ENCODE measurements at regions not wholly inside any gene's neighbourhood (a gene's known extent, or its start where the extent isn't known, plus 50 kb on each side); places are given as distances from the start of the nearest gene placed in this dataset.

DNA sequence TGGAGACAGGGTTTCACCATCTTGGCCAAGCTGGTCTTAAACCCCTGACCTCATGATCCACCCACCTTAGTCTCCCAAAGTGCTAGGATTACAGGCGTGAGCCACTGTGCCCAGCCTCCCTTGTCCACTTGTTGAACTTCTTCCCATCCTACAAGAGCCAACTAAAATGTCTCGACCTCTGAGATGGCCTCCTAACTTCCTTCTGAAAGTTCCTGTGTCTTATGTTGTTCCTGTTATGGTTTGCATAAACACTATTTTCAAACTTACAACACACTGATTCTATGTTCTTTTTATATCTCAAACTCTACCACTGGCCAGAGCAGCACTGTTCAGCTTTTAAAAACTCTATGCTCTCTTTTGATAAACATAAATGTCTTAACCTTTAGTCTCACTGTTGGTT lies 63.3 kb upstream of the UGP2 start:
- TF ChIP-seq, protein P1, sequence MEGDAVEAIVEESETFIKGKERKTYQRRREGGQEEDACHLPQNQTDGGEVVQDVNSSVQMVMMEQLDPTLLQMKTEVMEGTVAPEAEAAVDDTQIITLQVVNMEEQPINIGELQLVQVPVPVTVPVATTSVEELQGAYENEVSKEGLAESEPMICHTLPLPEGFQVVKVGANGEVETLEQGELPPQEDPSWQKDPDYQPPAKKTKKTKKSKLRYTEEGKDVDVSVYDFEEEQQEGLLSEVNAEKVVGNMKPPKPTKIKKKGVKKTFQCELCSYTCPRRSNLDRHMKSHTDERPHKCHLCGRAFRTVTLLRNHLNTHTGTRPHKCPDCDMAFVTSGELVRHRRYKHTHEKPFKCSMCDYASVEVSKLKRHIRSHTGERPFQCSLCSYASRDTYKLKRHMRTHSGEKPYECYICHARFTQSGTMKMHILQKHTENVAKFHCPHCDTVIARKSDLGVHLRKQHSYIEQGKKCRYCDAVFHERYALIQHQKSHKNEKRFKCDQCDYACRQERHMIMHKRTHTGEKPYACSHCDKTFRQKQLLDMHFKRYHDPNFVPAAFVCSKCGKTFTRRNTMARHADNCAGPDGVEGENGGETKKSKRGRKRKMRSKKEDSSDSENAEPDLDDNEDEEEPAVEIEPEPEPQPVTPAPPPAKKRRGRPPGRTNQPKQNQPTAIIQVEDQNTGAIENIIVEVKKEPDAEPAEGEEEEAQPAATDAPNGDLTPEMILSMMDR (conservative IDR thresholded peaks at IDR 0.05; ENCODE audit: low read depth): no peak
- ChIA-PET CTCF (no interaction called here), POLR2A (ENCODE audit: low non-redundant PET) (no interaction called here)
- H3K27ac ChIP-seq: no peak overlapping the region
- no peak for DNase-seq (ENCODE audit: low spot score)

DNA sequence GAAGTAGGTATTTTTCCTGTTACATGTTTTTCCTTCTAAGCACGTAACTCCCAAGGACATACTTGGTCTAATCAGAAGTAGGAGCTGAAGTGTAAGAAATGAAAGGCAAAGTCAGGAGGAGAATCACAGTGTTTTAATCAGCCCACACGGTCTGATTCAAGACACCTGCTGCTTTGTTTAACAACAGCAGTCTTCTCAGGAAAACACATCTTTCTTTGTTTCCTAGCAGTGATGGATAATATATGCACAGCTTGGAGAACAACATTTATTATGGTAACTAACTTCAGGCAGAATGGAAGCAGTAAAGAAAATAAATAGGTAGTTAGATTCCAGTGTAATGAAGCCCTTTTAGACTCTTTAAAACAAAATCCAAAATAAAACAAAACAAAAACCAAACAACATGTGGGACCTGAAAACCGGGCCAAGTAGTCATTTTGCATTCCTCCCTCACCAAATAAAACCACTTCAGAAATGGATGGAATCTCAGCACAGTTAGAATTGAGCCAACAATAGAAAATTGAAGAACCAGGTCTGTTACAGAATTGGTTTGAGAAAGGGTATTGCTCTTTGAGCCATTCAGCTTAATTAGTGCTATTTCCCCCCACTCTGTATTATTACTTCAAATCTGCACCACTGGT lies 61.1 kb upstream of the UGP2 start:
- H3K27ac ChIP-seq: no peak overlapping the region
- DNase-seq (ENCODE audit: low spot score): no peak
- ChIA-PET POLR2A (ENCODE audit: low non-redundant PET) (no interaction called here), CTCF (interaction anchor here (0.7 to 1.2 kb wide), 2 partner anchors 81 to 115 kb away, joined by 3 to 4 read pairs; no protein-coding TSS in a partner anchor)
- TF ChIP-seq, protein P1 (conservative IDR thresholded peaks at IDR 0.05; ENCODE audit: low read depth): no peak

DNA sequence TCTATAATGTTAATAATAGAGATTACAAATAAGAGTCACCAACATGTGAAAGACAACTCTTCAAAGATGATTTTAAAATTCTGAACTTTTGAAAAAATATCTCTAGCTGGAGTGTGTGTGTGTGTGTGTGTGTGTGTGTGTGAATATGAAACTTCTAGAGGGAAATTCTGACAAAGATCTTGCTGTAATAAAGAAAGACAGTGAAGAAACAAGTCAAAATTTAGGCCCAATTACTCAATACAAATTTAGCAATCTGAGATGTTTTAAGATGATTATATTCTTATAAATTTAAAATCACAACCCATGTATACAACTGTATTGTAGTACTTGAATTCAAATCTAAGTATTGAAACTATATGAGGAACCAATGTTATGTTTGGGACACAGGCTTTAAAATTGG lies 57.2 kb upstream of the UGP2 start:
- TF ChIP-seq, protein P1 (conservative IDR thresholded peaks at IDR 0.05; ENCODE audit: low read depth): no peak
- ChIA-PET CTCF (no interaction called here), POLR2A (ENCODE audit: low non-redundant PET) (no interaction called here)

DNA sequence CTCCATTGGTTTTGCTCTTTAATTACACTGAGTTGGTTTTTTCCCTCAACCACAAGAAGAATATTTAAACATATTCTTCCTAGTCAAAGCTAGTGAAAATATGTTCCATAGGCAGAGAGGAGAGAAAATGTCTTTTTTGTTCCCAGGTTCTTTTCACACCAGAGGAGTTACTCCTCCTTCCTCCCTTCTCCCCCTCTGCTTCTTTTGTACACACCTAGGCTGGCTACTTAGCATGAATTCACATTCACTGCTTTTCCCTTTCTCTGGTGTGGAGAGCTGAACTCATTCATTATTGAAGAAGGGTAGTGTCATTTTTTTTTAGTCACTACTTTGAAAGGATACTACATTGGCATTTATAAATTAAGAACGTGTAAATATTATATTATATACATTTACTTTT lies 56.6 kb upstream of the UGP2 start:
- TF ChIP-seq, protein P1 (conservative IDR thresholded peaks at IDR 0.05; ENCODE audit: low read depth): no peak
- POLR2A ChIA-PET (ENCODE audit: low non-redundant PET): no interaction called here
- DNase-seq (ENCODE audit: low spot score): no peak
- CTCF ChIA-PET: no interaction called here
- H3K27ac ChIP-seq: no peak overlapping the region

More for the DNA sequence above, 57.2 kb upstream of the UGP2 start:
- no peak for DNase-seq (ENCODE audit: low spot score)
- H3K27ac ChIP-seq: no peak overlapping the region

DNA sequence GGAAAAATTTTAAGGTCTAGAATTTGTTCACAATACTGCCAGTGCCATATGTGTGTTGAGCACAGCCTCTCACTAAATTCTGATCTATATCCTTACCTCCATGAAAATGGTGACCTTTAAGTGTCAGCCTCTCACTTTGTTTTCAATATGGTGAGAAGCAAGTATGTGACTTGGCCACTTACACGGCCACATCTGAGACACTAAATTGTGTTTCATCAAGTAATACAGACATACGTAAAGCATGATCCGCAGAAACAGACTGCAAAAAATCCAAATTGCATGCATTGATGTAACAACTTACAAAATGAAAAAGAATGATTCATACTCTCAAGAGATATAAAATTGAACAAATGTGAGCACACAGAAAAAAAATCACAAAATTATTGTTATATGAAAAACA lies 55.2 kb upstream of the UGP2 start:
- ChIA-PET CTCF (interaction anchor here (0.6 kb wide), 1 partner anchor 86 kb away, joined by 4 read pairs; no protein-coding TSS in a partner anchor), POLR2A (ENCODE audit: low non-redundant PET) (no interaction called here)
- no peak for DNase-seq (ENCODE audit: low spot score)
- no peak overlapping the region for H3K27ac ChIP-seq
- TF ChIP-seq, protein P1 (conservative IDR thresholded peaks at IDR 0.05; ENCODE audit: low read depth): no peak

DNA sequence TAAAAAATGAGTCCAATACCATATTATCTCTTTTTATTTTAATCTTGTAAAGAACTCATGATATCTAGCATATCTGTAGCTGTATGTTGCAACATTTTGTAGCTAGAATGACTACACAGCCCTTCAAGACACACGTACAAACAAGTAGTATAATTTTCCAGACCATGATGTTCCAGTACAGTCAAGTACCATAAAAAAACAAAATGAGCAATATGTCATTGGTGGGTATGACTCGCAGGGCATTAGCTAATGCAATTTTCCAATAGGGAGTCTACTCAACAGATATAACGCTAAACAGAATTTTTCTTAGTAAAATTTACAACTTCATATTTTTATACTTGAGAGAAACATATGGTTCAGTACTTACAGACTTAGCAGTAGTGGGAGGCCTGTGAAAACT lies 53.6 kb upstream of the UGP2 start:
- CTCF ChIA-PET: interaction anchor here (0.9 kb wide), 1 partner anchor 88 kb away, joined by 3 read pairs; no protein-coding TSS in a partner anchor
- DNase-seq (ENCODE audit: low spot score): peak; percentile 8
- POLR2A ChIA-PET (ENCODE audit: low non-redundant PET): no interaction called here
- TF ChIP-seq, protein P1 (conservative IDR thresholded peaks at IDR 0.05; ENCODE audit: low read depth): no peak
- H3K27ac ChIP-seq: peak overlapping the region; percentile 71

Measured in RWPE1 (cell line).